K562 (cell line): ENCODE measurements at regions not wholly inside any gene's neighbourhood (a gene's known extent, or its start where the extent isn't known, plus 50 kb on each side); places are given as distances from the start of the nearest gene placed in this dataset.

Experiments
- ARID1B ChIP-seq: fragments of 450-650 bp; IDR thresholded peaks from 2 replicates; pipeline ENCODE4 v1.6.1; 2016; ENCODE audit warnings: antibody characterized with exemption, mild to moderate bottlenecking, inconsistent platforms
- BCL6 ChIP-seq: fragments of 250-450 bp; sonication (Bioruptor Pico); IDR thresholded peaks from 2 replicates; pipeline ENCODE4 v1.4.0; 2020
- BRD9 ChIP-seq: fragments of 450-650 bp; IDR thresholded peaks from 2 replicates; pipeline ENCODE4 v1.6.1; 2018; ENCODE audit warnings: low read depth; ENCODE audit not compliant: partially characterized antibody
- CXXC5 ChIP-seq: fragments of 250-450 bp; sonication (Bioruptor Pico); IDR thresholded peaks from 2 replicates; pipeline ENCODE4 v1.8.0; 2022; ENCODE audit warnings: inconsistent platforms, mild to moderate bottlenecking, moderate library complexity
- E4F1 ChIP-seq: fragments of 250-450 bp; sonication (Bioruptor Pico); IDR thresholded peaks from 2 replicates; pipeline ENCODE4 v1.5.0; 2021; ENCODE audit warnings: mild to moderate bottlenecking, borderline replicate concordance
- GMEB1 ChIP-seq: fragments of 250-450 bp; sonication (Bioruptor Pico); IDR thresholded peaks from 2 replicates; pipeline ENCODE4 v1.4.0; 2020; ENCODE audit warnings: mild to moderate bottlenecking
- GTF2E2 ChIP-seq: fragments of 200-800 bp; sonication (Bioruptor generic); IDR thresholded peaks from 2 replicates; pipeline ENCODE4 v1.6.1; 2016; ENCODE audit warnings: missing genetic modification characterization, missing compliant biosample characterization
- HDAC2 ChIP-seq: fragments of 450-650 bp; IDR thresholded peaks from 2 replicates; pipeline ENCODE4 v1.6.1; 2016; ENCODE audit warnings: mild to moderate bottlenecking
- HDAC8 ChIP-seq: fragments of 450-650 bp; IDR thresholded peaks from 2 replicates; pipeline ENCODE4 v1.6.1; 2016; ENCODE audit warnings: mild to moderate bottlenecking, missing genetic modification characterization, moderate library complexity, missing compliant biosample characterization
- MYNN ChIP-seq, 2 experiments: sonication (generic); formaldehyde crosslinking in 1 of 2; IDR thresholded peaks; 2 replicates each; pipeline versions ENCODE4 v1.5.0 to v1.6.1; 2016 to 2020; ENCODE audit warnings: antibody characterized with exemption in 1 of 2, missing genetic modification reagents in 1 of 2
- NBN ChIP-seq: fragments of 450-650 bp; IDR thresholded peaks from 2 replicates; pipeline ENCODE4 v1.6.1; 2016; ENCODE audit warnings: low read depth, mild to moderate bottlenecking
- NFXL1 ChIP-seq: fragments of 450-650 bp; formaldehyde crosslinking; IDR thresholded peaks from 2 replicates; pipeline ENCODE4 v1.4.0; 2021; ENCODE audit warnings: mild to moderate bottlenecking
- PBX2 ChIP-seq, 2 experiments: IDR thresholded peaks in 1 of 2; conservative IDR thresholded peaks in 1 of 2; 2 replicates each; pipeline ENCODE4 v1.6.1; 2016; ENCODE audit warnings: low read depth in 2 of 2, mild to moderate bottlenecking in 1 of 2, missing compliant biosample characterization in 1 of 2, missing genetic modification characterization in 1 of 2, moderate library complexity in 1 of 2
- POLR2AphosphoS5 ChIP-seq: IDR thresholded peaks from 2 replicates; pipeline ENCODE4 v1.6.1; 2011; ENCODE audit warnings: mild to moderate bottlenecking, low read depth, low read length, moderate library complexity; ENCODE audit not compliant: control insufficient read depth, insufficient read depth
- SMARCA4 ChIP-seq: fragments of 450-650 bp; IDR thresholded peaks from 2 replicates; pipeline ENCODE4 v1.6.1; 2016
- SMARCE1 ChIP-seq: fragments of 450-650 bp; IDR thresholded peaks from 2 replicates; pipeline ENCODE4 v1.7.1; 2016; ENCODE audit warnings: mild to moderate bottlenecking
- SOX6 ChIP-seq: fragments of 450-650 bp; IDR thresholded peaks from 2 replicates; pipeline ENCODE4 v1.6.1; 2014; ENCODE audit warnings: mild to moderate bottlenecking
- TAF7 ChIP-seq: fragments of 450-650 bp; IDR thresholded peaks from 2 replicates; pipeline ENCODE4 v1.6.1; 2016; ENCODE audit warnings: missing genetic modification characterization, missing compliant biosample characterization
- ZNF589 ChIP-seq: fragments of 200-800 bp; sonication (Bioruptor generic); IDR thresholded peaks from 2 replicates; pipeline ENCODE4 v1.6.1; 2016; ENCODE audit warnings: low read depth, missing genetic modification characterization, missing compliant biosample characterization
- ZNF830 ChIP-seq: fragments of 250-450 bp; sonication (Bioruptor Pico); IDR thresholded peaks from 2 replicates; pipeline ENCODE4 v1.5.0; 2021; ENCODE audit warnings: mild to moderate bottlenecking

- TF ChIP-seq PBX2 (CRISPR knock-in tag; IDR thresholded peaks at IDR 0.05; ENCODE audit: low read depth) (no peak), PBX2 (tag; conservative IDR thresholded peaks at IDR 0.05; ENCODE audit: low read depth) (peak; percentile 85), HDAC8 (tag) (peak; percentile 30; the same call in 1 of the 2 replicates), GMEB1 (CRISPR knock-in tag) (no peak), SMARCE1 (peak; percentile 50; the same call in 1 of the 2 replicates), E4F1 (peak; percentile 65; the same call in 1 of the 2 replicates), ZNF589 (peak; percentile 51; the same call in 1 of the 2 replicates), HDAC2 (peak; percentile 79; the same call in 1 of the 2 replicates), ARID1B (peak; percentile 50; the same call in 1 of the 2 replicates), BCL6 (0 out of 2 replicates have a peak, but pooled peaks have one; percentile 17), SMARCA4 (peak; percentile 65; the same call in 1 of the 2 replicates), SOX6 (peak; percentile 32; the same call in 1 of the 2 replicates), ZNF830 (CRISPR knock-in tag) (0 out of 2 replicates have a peak, but pooled peaks have one; percentile 15), CXXC5 (CRISPR knock-in tag) (peak; percentile 52), GTF2E2 (peak; percentile 34; the same call in 1 of the 2 replicates), MYNN (IDR thresholded peaks at IDR 0.05) (no peak), MYNN (CRISPR knock-in tag; IDR thresholded peaks at IDR 0.05) (no peak), POLR2AphosphoS5 (no peak), NFXL1 (0 out of 2 replicates have a peak, but pooled peaks have one; percentile 12), BRD9 (peak; percentile 39), NBN (peak; percentile 79; the same call in 1 of the 2 replicates), TAF7 (tag) (peak; percentile 37; the same call in 1 of the 2 replicates)
Observed at GRCh38 chr7:153422291-153423209, 629.6 kb upstream of the DPP6 start (continued).
